Left kidney (tissue), 1 donor: ENCODE measurements at regions not wholly inside any gene's neighbourhood (a gene's known extent, or its start where the extent isn't known, plus 50 kb on each side); places are given as distances from the start of the nearest gene placed in this dataset.
A peak's percentile ranks its signal among the peaks of the same experiment; 100 is the strongest.

Source experiments
- DNase-seq: peaks from one replicate; pipeline ENCODE4 v3.0.0-alpha.2; 2013

DNA sequence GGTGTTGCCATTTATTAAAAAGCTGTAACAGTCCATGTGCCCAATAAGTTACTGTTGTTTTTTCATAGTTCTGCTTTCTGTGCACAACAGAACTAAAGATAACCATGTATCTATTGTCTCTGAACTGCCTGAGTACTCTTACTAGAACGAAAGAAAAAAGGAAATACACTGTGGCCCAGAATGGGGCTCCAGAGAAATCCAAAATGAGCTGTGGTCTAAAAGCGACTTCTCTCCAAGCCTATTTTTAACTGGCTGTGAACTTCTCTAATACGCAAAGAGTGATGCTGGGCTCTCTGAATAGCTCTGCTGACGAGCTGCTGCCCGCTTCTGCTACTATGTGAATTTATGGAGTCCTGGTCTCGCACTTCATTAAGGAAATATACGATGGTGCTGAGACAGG lies 56.2 kb upstream of the LPP start:
- DNase-seq = peak; percentile 26

DNA sequence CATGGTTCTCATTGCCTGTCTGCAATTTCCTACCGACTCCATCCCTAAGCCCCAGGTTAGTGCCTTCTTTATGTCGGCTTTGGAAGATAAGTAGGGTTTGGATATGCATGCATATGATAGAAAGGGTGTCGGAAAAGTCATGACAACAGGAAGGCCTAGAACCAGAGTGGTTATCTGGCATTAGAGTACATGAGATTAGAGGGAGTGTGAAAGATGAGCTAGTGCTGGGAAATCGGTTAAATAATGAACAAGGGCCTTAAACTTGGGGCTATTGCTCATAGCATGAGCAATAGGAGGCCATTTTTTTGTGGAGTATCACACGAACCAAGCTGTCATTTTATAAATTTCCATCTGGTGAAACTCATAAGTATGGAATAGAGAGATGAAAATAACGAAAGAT lies 54.0 kb upstream of the LPP start:
- no peak for DNase-seq

DNA sequence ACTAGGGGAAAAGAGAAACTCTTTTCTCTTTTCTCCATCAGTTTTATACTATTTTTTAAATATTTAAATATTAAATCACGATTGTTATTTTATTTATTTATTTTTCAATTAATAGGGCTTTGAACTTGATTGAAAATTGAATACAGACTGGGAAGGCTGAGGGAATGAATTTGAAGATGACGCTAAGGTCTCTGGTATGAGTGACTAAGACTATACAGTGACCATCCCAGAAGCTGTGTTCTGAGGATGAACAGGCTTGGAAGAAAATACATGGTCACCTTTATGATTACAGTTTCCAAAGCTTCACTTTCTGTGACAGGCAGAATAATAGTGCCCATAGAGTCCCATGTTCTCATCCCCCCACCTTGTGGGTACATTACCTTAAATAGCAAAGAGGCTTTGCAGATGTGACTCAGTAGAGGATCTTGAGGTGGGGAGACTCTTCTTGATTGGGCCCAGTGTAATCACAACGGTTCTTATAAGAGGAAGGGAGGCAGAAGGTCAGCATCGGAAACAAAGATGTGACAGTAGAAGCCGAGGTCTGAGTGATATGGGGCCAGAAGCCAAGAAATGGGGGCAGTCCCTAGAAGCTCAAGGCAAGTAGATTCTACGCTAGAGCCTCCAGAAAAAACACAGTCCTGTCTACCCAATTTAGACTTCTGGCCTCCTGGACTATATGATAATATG lies 51.0 kb upstream of the LPP start:
- DNase-seq = no peak

DNA sequence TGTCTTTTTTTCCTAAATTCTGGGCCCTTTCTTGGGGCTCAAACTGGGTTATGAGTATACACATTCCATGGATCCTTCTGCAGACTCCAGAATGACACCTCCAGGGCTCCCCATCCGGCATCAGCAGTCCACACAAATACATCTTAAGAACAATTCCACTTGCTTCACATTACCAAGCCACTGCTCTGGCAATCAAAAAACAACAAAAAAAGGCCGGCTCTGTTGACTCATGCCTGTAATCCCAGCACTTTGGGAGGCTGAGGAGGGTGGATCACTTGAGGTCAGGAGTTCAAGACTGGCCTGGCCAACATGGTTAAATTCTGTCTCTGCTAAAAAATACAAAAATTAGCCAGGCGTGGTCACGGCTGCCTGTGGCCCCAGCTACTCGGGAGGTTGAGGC lies 49.9 kb upstream of the LPP start:
- no peak for DNase-seq
